Suprapubic skin (tissue), 4 donors: ENCODE measurements at regions not wholly inside any gene's neighbourhood (a gene's known extent, or its start where the extent isn't known, plus 50 kb on each side); places are given as distances from the start of the nearest gene placed in this dataset.
"Not testable (repeated sequence)": the region's sequence is repeated elsewhere in the genome, so short reads cannot be mapped to it uniquely, and the experiment has no call there.

Experiments
- DNase-seq, 2 donors: peaks; one replicate each; pipeline ENCODE4 v3.0.0-alpha.2; 2019; ENCODE audit warnings: low spot score in 2 of 2
- H3K27ac ChIP-seq: fragments of 200-600 bp; sonication (generic); one replicate; pipeline ENCODE4 v1.5.1; 2019
- H3K27me3 ChIP-seq: fragments of 200-600 bp; sonication (generic); one replicate; pipeline ENCODE4 v1.5.1; 2019
- H3K36me3 ChIP-seq: fragments of 200-600 bp; sonication (generic); one replicate; pipeline ENCODE4 v1.5.1; 2019
- H3K4me1 ChIP-seq: fragments of 200-600 bp; sonication (generic); one replicate; pipeline ENCODE4 v1.5.1; 2019
- H3K4me3 ChIP-seq: fragments of 200-600 bp; sonication (generic); one replicate; pipeline ENCODE4 v1.5.1; 2019; ENCODE audit warnings: mild to moderate bottlenecking
- H3K9me3 ChIP-seq: fragments of 200-600 bp; sonication (generic); one replicate; pipeline ENCODE4 v1.5.1; 2019
- CTCF ChIP-seq, 2 donors: fragments of 200-600 bp in 1 of 2; fragments of 450-650 bp in 1 of 2; sonication (generic) in 1 of 2; IDR thresholded peaks; one replicate each; pipeline ENCODE4 v1.5.1; 2016 to 2019; ENCODE audit warnings: antibody characterized with exemption in 2 of 2, mild to moderate bottlenecking in 1 of 2, moderate library complexity in 1 of 2
- EP300 ChIP-seq: sonication (generic); formaldehyde crosslinking; IDR thresholded peaks from one replicate; pipeline ENCODE4 v1.6.1; 2017; ENCODE audit warnings: antibody characterized with exemption
- POLR2A ChIP-seq, 2 donors: fragments of 450-650 bp; IDR thresholded peaks; one replicate each; pipeline ENCODE4 v1.6.1; 2017; ENCODE audit warnings: antibody characterized with exemption in 2 of 2, mild to moderate bottlenecking in 2 of 2, moderate library complexity in 2 of 2
- POLR2AphosphoS5 ChIP-seq, 3 donors: sonication (generic); formaldehyde crosslinking; IDR thresholded peaks; one replicate each; pipeline ENCODE4 v1.6.1; 2017; ENCODE audit warnings: antibody characterized with exemption in 3 of 3
- WGBS: methylation state at CpG from one replicate; pipeline ENCODE4 v1.1.5; 2018; 5-methylcytosine and 5-hydroxymethylcytosine counted together

GRCh38 chr3:137131081-137131480 is 173.3 kb downstream of the IL20RB start:
- 48% methylated on average over 2 of the region's 2 CpGs for WGBS
- no peaks in the 10 kb centered on the region for H3K4me1 ChIP-seq
- no peaks in the 10 kb centered on the region for H3K9me3 ChIP-seq
- no peak overlapping the region for H3K4me3 ChIP-seq
- no peak overlapping the region for H3K27ac ChIP-seq
- no peaks in the 10 kb centered on the region for H3K27me3 ChIP-seq
- TF ChIP-seq POLR2A (IDR thresholded peaks at IDR 0.05) (no peak), EP300 (no peak), POLR2AphosphoS5 (IDR thresholded peaks at IDR 0.05) (no peak), CTCF (IDR thresholded peaks at IDR 0.05) (no peak)
- no peak for DNase-seq
- no peaks in the 10 kb centered on the region for H3K36me3 ChIP-seq

DNA sequence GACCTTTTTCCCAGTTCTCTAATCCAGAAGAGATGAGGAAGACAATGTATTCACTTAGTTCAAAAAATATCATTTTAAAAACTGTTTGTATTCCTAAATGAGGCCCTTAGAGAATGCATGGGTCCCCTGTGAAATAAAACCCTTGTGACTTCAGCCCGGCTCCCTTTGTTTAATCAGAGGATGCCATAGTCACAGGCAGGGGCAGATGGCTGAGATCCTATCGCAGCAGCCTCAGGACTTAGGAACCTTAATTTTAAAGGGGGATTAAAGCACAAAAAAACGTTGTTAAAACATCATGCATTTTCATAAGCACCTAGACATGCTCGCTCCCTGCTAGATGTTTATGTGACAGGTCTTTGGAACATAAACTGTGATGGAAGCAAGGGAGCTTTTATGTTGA is 176.6 kb downstream of the IL20RB start:
- WGBS: 66% methylated on average over 4 of the region's 4 CpGs
- Histone ChIP-seq H3K4me3 (no peak overlapping the region), H3K4me1 (no peaks in the 10 kb centered on the region), H3K36me3 (no peaks in the 10 kb centered on the region), H3K9me3 (no peaks in the 10 kb centered on the region), H3K27ac (no peak overlapping the region), H3K27me3 (no peaks in the 10 kb centered on the region)
- no peak for TF ChIP-seq CTCF (IDR thresholded peaks at IDR 0.05)
- no peak for DNase-seq

DNA sequence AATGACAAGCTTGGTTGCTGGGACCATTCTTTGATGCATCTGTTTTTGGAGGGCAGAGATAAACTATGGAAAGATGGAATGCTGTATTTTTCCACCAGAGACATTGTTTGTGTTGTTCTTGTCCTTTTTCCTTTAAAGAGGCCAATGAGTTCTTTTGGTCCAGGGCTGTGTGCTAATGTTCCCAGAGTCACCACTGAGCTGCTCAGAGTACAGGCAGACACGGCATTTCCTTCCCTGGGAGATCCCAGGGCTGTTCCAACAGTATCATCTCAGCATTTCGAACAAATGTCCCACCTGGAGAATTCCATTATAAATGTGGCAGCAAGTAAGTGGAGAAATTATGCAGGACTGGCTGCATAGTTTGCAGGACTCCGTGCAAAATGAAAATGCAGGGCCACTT is 190.6 kb downstream of the IL20RB start:
- TF ChIP-seq EP300 (no peak), POLR2A (IDR thresholded peaks at IDR 0.05) (no peak), POLR2AphosphoS5 (IDR thresholded peaks at IDR 0.05) (no peak), CTCF (IDR thresholded peaks at IDR 0.05) (no peak)
- H3K4me1 ChIP-seq: no peaks in the 10 kb centered on the region
- WGBS: 64% methylated on average over 3 of the region's 3 CpGs

DNA sequence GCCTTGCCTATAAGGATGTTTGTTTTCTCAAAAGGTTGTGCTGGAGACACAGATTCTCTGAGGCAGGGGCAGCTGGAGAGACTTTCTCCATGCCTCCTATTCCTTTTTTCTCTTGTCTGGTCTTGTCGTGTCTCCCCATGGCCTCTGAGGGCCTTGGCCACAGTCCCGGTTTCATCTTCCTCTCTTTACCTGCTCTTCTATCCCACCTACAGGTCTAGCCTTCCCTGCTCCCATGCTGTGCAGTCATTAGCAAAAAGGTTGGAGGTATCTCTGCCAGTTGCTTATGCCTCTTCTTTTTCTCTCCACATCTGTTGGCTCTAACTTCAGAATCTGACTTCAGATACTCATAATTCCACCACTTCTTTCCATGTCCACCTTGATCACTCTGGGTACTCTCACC is 191.1 kb downstream of the IL20RB start:
- WGBS: 28% methylated on average over 2 of the region's 2 CpGs
- no peak for DNase-seq
- H3K27me3 ChIP-seq: no peaks in the 10 kb centered on the region
- no peak overlapping the region for H3K4me3 ChIP-seq
- H3K9me3 ChIP-seq: no peaks in the 10 kb centered on the region
- TF ChIP-seq POLR2A (IDR thresholded peaks at IDR 0.05) (no peak), POLR2AphosphoS5 (IDR thresholded peaks at IDR 0.05) (no peak), CTCF (IDR thresholded peaks at IDR 0.05) (no peak), EP300 (no peak)
- H3K4me1 ChIP-seq: no peaks in the 10 kb centered on the region
- H3K27ac ChIP-seq: no peak overlapping the region
- H3K36me3 ChIP-seq: no peaks in the 10 kb centered on the region

More for the DNA sequence above, 190.6 kb downstream of the IL20RB start:
- Histone ChIP-seq H3K36me3 (no peaks in the 10 kb centered on the region), H3K4me3 (no peak overlapping the region), H3K27ac (no peak overlapping the region), H3K27me3 (no peaks in the 10 kb centered on the region), H3K9me3 (no peaks in the 10 kb centered on the region)
- no peak for DNase-seq

GRCh38 chr3:137150825-137151224 is 193.0 kb downstream of the IL20RB start:
- TF ChIP-seq POLR2A (IDR thresholded peaks at IDR 0.05) (no peak), POLR2AphosphoS5 (IDR thresholded peaks at IDR 0.05) (no peak), EP300 (no peak), CTCF (IDR thresholded peaks at IDR 0.05) (no peak)
- H3K9me3 ChIP-seq: no peaks in the 10 kb centered on the region
- no peaks in the 10 kb centered on the region for H3K36me3 ChIP-seq
- no peak overlapping the region for H3K4me3 ChIP-seq
- H3K4me1 ChIP-seq: no peaks in the 10 kb centered on the region
- 88% methylated on average over 5 of the region's 5 CpGs for WGBS
- no peak for DNase-seq
- no peak overlapping the region for H3K27ac ChIP-seq
- H3K27me3 ChIP-seq: no peaks in the 10 kb centered on the region

DNA sequence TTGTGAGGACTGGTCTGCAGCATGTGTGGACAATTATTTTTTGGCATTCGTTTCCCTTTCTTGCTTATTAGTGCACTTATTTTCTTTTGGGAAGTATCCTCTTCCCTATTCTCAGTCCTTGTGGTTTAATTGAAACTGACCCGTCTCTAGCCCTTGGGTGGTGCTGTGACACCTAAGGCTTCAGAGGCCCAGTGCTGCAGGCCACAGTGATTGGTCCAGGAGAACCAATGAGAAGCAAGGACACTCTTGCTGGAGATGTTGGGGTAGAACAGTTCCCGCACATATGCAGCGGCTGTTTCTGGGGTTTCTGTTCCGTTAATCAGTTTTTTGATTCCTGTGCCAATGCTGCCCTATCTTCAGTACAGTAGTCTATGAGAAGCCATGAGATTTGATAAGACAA is 195.3 kb downstream of the IL20RB start:
- not testable (repeated sequence) for H3K4me3 ChIP-seq, H3K36me3 ChIP-seq, H3K9me3 ChIP-seq, H3K27ac ChIP-seq, DNase-seq, H3K4me1 ChIP-seq, H3K27me3 ChIP-seq
- WGBS: 77% methylated on average over 5 of the region's 5 CpGs
